HT-29 (cell line): ENCODE measurements at regions not wholly inside any gene's neighbourhood (a gene's known extent, or its start where the extent isn't known, plus 50 kb on each side); places are given as distances from the start of the nearest gene placed in this dataset.

Experiments
- DNase-seq: peaks from one replicate; pipeline ENCODE4 v3.0.0-alpha.2; 2015; ENCODE audit warnings: low spot score

- no peak for DNase-seq
Measured at GRCh38 chr6:119545245-119545644, 195.7 kb upstream of the MAN1A1 start.

- no peak for DNase-seq
Measured at GRCh38 chr6:119544325-119545175, 195.0 kb upstream of the MAN1A1 start.

GRCh38 chr6:119543332-119543731 is 193.8 kb upstream of the MAN1A1 start:
- no peak for DNase-seq

- no peak for DNase-seq
Measured at GRCh38 chr6:119542037-119542436, 192.5 kb upstream of the MAN1A1 start.

DNA sequence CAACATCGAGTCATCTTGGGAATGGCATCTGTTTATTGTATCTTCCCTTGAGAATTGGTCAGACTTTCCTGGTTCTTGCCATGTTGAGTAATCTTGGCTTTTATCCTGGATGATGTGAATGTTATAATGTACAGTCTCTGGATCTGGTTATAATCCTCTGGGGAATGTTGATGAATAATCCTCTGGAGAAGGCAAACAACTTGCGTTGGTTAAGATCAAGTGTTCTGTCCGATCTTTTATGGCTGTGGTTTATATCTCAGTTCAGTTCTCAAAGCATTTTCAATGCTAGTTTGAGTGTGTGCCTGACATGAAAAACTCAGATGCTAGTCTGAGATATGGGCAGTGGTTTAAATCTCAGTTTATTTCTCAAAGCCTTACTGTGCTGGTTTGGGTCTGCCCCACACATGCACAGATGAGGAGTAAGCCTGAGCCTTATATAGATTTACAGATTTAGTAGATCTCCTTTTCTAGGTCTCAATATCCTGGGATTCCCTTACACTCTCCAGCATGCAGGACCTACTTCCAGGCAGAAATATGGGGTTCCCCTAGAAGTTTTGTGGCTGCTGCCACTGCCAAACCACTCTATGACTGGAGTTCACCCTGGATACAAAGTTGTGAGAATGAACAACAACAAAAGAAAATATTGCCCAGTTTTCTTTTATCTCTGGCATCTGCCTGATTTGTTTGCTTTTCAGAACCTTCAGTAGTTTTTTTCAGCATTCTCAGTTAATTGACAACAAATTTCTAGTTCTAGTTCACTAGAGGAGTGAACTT is 191.8 kb upstream of the MAN1A1 start:
- peak; percentile 29 for DNase-seq

- DNase-seq, result no peak
Measured at GRCh38 chr6:119540417-119540816, 190.9 kb upstream of the MAN1A1 start.

- DNase-seq, result no peak
Measured at GRCh38 chr6:119539066-119539746, 189.6 kb upstream of the MAN1A1 start.

DNA sequence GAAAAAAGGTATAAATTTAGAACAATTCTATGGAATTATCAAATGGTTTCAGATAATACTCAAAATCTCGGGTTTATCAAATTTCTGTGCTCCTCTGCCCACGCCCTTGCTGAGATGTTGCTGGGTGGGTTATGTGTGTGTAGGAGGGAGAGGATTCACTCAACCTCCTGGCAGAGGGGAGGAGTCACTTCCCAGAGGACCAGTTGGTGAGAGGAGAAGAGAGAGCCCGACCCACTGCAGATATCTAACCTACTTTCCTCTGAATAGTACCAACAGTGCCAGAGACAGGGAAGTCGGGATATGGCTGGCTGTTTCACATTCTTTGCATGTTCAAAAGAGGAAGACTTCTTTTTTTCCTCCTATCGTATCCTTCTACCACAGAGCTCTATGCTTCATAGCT is 187.1 kb upstream of the MAN1A1 start:
- no peak for DNase-seq

GRCh38 chr6:119535332-119535731 is 185.8 kb upstream of the MAN1A1 start:
- DNase-seq, result no peak

- DNase-seq, result no peak
Measured at GRCh38 chr6:119533603-119534279, 184.2 kb upstream of the MAN1A1 start.

DNA sequence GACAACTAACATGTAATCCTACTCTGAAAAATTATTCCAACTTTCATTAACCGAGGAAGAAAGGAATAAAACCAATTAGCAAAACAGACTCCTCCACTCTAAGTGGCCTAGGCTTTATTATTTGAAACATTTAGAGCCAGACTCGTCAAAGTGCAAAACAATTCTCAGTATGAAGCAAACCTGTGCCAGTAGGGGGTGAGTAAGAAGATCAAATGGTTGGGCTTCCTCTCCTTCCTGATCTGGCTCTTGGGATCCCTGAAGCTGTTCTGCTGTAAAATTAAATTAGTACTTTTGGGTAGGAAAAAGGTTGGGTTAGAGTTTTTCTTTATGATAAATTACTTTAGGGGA is 177.6 kb upstream of the MAN1A1 start:
- DNase-seq, result no peak

- DNase-seq, result no peak
Measured at GRCh38 chr6:119526561-119527230, 177.1 kb upstream of the MAN1A1 start.

- DNase-seq, result no peak
Measured at GRCh38 chr6:119524410-119524809, 174.8 kb upstream of the MAN1A1 start.

DNA sequence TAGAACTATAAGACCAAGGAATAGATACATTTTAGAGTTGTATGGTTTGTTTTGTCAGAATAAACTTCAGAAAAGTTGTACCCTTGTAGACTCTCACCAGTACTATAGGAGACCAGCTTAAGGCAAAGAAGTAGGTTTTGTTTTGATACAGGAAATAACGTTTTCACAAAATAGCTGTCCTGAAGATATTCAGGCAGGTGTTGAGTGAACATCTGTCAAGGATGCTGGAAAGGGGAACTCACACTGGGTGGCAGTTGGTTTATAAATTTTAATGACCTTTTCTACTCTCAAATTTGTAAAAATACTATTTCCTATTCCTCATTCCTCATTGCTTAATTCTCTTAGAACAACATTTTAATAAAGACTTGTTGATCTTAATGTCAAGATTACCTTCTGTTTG is 174.0 kb upstream of the MAN1A1 start:
- no peak for DNase-seq

DNA sequence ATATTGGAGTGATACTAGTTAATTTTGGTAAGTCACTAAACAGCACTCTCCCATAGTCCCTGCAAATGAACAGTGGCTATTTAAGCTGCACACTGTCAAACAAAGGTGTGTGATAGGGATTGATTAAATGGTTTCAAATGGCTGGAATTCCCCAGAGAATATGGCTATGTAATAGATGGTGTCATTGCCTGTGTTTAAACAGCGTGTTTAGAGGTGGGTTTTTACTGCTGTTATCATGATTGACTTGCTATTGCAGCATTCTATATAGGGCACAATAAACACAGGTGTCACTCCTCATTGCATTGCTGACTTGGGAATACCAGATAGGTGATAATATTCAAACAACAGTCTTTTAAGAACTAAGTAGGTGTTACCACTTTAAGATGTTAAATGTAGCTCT is 171.7 kb upstream of the MAN1A1 start:
- no peak for DNase-seq

GRCh38 chr6:119517428-119517827 is 167.9 kb upstream of the MAN1A1 start:
- no peak for DNase-seq

DNA sequence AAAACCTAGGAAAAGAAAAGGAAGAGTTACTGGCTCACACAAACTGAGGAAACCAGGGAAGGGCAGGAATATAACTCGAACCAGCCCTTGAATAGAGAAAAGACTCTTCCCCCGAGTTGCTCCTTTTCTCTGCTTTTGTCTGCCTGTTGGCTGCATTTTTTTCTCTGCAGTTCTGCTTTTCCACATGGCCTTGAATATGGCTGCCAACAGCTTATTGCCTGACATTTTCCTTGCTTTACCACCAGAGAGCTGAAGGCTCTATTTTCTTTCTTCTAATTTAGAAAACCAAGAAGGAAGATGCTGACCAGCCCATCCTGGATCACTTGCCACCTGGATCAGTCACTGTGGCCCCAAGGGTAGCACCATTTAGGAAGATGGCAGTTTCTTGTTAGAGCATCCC is 164.8 kb upstream of the MAN1A1 start:
- no peak for DNase-seq

- no peak for DNase-seq
Measured at GRCh38 chr6:119511024-119511423, 161.5 kb upstream of the MAN1A1 start.

- DNase-seq, result no peak
Measured at GRCh38 chr6:119510246-119510645, 160.7 kb upstream of the MAN1A1 start.

- DNase-seq, result no peak
Measured at GRCh38 chr6:119506631-119507174, 157.1 kb upstream of the MAN1A1 start.
